GM18907 (cell line): ENCODE measurements at regions not wholly inside any gene's neighbourhood (a gene's known extent, or its start where the extent isn't known, plus 50 kb on each side); places are given as distances from the start of the nearest gene placed in this dataset.
"Not testable (repeated sequence)": the region's sequence is repeated elsewhere in the genome, so short reads cannot be mapped to it uniquely, and the experiment has no call there.

Experiments used
- ATAC-seq: cut with Tn5 transposase; IDR thresholded peaks from one replicate; pipeline ENCODE4 v1.9.1; 2021; ENCODE audit warnings: mild to moderate bottlenecking, moderate library complexity; ENCODE audit not compliant: unreplicated experiment

DNA sequence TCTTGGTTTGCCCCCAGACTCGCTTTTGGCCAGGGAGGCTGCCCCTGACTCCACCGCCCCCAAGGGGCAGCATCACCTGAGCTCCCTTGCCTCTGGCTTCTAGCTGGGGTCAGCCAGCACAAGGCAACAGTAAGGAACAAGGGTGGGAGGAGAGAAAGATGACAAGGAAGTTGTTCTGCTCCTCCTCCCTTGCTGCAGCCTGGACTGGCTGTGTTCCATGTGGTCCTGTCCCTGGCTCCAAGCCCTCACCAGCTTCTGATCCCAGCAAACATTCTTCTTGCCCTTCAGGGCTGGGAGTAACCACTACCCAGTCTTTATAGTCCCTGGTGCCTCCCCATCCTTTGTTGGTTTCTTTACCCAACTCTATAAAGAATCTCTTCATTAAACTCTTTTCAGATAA lies 100.3 kb upstream of the SPIN1 start:
- ATAC-seq, result no peak

DNA sequence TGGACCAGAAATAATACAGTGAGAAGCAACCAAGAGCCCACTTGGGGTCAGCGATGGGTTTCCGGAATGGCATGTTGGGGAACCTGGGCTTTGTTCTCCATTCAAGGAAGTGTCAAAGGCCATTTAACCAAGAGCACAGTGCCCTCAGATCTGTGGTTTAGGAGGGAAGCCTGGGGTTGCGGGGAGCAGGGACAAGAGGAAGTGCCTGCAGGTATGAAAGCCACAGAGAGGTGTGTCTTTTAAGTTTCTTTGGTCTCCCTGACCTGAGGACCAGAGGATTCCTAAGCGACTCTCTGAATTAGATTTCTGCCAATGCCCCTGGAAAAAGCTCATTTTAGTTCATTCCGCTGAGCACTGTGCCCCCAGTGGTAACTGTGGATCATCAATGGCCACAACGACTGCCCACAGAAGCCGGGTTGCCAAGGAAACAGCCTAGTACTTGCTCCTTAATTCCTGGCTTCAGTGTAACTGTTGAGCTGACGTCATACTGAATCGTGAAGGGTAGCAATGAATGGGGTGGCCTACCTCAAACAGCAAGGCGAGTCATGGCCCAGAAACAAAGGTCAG lies 107.3 kb upstream of the SPIN1 start:
- no peak for ATAC-seq

DNA sequence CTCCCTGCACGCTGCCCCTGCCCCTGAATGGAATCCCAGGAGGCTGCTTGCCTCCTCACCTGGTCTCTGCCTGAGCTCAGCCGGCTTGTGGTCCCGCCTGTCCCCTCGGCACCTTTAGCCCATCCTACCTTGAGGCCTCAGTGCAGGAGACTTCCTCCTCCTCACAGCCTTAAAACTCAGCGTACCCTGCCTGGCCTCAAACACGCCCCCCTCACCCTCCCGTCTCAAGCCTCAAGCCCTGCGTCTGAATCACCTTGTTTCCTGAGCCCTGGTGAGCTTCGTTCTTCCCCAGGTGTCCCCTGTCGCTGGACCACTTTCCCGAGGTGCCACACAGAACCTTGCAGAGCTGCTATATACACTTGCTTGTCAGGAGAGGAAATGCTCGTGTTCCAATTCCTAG lies 110.2 kb upstream of the SPIN1 start:
- ATAC-seq, result no peak

DNA sequence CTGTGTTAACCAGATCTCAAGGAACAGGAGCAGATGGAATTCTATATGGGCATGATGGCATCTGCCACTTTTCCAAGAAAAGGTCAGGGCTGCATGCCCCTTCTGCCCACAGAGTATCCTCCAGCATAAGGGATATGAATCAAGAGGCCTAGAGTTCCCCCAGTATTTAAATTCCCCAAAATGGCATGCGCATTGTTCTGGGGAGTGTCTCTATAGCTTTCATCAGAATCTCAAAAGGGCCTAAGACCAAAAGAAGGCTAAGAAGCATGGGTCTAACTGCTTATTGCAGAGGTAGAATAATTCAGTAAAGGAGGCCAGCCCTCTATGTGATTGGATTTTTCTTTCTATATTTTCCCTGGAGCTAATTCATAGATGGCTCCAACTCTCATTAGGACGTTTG lies 114.2 kb upstream of the SPIN1 start:
- no peak for ATAC-seq

DNA sequence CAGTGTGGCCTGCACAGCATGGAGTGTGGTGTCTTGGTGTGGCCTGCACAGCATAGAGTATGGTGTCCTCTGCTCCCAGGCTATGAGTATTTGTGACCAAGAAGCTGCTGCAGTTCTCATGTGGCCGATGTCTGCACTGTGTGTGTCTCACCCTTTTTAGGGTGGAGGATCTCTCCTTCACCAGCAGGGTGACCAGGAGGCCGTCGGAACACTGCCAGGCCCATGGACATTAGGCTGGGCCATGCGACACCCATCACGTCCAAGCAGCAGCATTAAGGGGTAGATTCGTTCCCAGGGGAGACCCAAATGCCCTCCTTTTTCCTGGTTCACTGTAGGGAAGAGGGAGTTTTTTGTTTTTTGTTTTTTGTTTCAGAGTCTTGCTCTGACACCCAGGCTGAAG lies 115.3 kb upstream of the SPIN1 start:
- ATAC-seq, result no peak

DNA sequence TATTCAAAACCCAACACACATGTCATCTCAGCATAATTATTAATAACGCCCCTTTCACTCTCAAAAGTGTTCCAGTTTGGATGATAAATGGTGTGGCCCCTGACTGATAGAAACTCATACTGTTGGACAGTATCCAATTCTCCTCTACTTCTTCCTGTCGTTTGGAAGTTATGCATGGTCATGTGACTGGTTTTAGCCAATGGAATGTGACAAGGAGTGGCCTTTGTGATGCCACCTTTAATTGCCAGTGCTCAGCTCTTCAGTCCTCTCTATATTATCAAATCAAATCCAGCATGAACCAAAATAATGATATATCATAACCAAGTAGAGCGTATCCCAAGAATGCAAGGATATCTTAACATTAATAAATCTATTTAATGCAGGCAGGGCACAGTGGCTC lies 117.8 kb upstream of the SPIN1 start:
- no peak for ATAC-seq

DNA sequence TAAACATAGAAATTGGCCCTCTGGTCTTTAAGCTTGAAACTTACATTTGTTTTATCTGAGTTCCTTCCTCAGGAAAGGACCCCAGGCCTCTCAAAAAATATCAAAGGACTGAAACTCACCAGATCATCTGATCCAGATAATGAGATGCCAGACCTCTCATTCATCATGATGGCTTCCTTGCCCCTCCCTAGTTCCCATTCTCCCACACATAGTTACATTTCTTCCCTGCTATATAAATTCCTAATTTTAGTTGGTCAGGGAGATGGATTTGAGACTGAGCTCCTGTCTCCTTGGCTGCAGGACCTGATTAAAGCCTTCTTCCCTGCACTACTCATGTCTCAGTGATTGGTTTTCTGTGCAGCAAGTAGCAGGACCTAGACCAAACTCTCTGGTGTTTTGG lies 119.4 kb upstream of the SPIN1 start:
- no peak for ATAC-seq

DNA sequence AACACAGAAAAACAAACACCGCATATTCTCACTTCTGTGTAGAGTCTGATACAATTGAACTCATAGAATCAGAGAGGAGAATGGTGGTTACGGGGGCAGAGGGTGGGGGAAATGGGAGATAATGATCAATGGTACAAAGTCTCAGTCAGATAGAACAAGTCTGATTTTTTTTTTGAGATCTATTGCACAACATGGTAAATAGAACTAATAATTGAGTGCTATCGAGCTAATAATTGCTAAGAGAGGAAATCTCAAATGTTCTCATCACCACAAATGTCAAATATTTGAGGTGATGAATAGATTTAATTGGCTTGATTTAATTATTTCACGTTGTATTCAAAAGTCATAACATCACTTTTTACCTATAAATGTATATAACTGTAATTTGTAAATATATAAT lies 121.0 kb upstream of the SPIN1 start:
- ATAC-seq, result no peak

DNA sequence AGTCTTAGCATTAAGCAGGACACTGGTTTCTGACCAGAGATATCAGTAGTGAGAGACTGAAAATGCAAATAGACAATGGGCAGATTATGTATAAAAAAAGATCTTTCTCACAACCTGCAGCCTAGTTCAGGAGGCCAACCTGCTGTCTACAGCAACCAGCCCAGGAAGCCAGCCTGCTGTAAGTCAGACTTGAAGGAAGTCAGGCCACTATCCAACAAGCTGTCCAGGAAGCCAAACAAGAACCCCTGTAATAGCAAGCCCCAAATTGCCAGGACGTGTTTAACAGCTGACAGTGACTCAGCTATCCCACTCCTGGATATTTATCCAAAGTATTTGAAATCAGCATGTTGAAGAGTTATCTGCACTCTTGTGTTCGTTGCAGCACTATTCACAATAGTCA lies 121.8 kb upstream of the SPIN1 start:
- ATAC-seq, result no peak

DNA sequence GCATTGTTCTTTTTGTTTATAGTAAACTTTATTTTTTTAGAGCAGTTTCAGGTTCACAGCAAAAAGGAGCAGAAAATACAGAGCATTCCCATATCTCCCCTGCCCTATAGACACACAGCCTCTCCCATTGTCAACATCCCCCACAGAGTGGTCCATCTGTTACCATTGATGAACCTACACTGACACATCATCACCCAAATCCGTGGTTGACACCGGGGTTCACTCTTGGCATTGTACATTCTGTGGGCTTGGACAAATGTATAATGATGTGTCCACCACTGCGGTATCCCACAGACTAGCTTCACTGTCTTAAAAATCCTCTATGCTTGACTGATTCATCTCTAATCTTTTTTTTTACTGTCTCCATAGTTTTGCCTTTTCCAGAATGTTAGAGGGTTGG lies 120.7 kb upstream of the SPATA31C2 start:
- ATAC-seq, result no peak

DNA sequence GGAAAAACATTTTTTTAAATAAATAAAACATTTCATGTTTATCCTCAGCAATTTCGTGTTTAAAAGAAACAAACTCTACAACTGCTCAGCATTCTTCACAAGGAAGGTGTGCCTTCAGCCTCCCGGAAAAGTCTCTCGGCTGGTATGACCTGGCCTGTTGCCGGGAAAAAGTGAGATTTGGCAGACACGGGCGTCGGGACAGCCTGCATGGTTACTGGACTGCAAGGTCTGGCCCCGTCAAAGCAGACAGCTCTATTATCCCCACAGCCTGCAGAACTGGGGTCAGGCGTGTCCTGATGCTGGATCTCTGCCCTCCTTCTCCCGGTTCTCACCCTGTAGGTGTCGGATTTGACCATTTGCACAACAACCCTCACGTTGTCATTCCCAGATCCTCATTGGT lies 120.3 kb upstream of the SPATA31C2 start:
- no peak for ATAC-seq

DNA sequence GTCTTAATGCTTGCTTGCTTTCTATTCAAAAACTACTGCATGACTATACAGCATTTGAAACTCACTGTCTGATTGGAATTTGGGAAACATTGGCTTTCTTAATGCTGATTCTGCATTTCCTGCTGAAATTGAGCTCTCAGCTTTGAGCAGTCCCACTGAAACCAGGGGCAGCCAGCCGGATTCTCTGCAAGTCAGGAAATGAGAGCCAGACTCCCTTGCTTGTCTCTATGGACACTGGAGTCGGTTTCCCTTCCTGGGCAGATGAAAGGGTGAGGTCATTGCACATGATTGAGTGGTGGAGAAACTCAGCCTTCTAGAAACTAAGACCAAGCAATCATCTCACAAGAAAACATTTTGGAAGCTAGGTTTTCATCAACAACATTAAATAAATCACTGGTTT lies 119.7 kb upstream of the SPATA31C2 start:
- no peak for ATAC-seq

DNA sequence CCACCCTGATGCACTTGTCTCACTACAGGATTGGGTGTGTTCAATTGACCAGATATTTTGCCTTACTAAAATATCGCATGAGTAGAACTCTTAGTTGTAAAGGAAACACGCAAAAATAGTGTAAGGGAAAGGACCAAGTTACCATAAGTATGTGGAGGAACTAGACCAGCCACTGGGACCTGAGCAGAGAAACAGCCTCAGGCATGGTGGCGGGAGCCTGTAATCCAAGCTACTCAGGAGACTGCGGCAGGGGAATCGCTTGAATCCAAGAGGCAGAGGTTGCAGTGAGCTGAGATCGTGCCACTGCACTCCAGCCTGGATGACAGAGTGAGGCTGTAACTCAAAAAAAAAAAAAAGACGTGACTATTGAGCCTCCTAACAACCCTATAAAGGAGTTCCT lies 117.9 kb upstream of the SPATA31C2 start:
- no peak for ATAC-seq

DNA sequence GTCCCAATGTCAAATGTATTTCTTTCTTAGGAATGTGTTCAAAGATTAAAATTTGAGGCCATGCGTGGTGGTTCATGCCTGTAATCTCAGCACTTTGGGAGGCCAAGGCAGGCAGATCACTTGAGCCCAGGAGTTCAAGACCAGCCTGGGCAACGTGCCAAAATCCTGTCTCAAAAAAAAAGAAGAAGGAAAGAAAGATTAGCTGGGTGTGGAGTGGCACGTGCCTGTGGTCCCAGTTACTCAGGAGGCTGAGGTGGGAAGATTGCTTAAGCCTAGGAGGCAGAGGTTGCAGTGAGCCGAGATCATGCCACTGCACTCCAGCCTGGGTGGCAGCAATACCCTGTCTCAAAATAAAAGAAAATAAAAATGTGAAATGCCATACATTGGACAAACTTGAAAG lies 117.5 kb upstream of the SPATA31C2 start:
- ATAC-seq, result not testable (repeated sequence)

DNA sequence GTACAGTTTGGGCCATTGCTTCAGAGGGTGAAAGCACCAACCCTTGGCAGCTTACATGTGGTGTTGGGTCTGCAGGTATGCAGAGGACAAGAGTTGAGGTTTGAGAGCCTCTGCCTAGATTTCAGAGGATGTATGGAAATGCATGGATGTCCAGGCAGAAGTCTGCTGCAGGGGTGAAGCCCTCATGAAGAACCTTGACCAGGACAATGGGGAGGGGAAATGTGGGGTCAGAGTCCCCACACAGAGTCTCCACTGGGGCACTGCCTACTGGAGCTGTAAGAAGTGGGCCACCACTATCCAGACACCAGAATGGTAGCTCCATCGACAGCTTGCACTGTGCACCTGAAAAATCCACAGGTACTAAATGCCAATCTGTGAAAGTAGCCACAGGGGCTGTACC lies 113.6 kb upstream of the SPATA31C2 start:
- ATAC-seq, result no peak

DNA sequence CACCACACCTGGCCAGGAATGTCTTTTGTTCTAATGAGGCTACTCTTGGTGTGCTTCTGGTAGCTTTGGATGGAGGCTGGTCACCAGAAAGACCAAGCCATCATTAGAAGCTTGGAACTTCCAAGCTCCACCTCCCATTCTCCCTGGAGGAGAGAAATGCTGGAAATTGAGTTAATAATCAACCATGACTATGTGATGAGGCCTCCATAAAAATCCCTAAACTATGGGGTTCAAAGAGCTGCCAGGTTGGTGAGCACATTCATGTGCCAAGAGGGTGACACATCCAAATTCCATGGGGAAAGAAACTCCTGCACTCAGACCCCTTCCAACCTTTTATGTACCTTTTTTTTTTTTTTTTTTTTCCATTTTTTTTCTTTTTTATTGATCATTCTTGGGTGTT lies 105.5 kb upstream of the SPATA31C2 start:
- no peak for ATAC-seq

DNA sequence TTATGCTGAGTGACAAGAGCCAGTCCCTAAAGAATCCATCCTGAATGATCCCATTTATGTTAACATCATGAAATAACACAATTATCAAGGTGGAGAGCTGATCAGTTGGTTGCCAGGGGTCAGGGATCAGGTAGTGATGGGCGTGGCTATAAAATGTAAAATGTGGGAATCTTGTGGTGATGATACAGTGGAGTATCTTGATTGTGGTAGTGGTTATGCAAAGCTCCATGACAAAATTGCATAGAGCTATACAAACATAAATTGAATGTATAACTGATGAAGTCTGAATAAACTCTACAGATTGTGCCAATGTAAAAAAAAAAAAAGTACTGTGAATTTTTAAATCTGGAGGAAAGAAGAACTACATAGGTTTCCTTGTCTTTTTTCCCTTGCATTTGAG lies 104.6 kb upstream of the SPATA31C2 start:
- ATAC-seq, result no peak

DNA sequence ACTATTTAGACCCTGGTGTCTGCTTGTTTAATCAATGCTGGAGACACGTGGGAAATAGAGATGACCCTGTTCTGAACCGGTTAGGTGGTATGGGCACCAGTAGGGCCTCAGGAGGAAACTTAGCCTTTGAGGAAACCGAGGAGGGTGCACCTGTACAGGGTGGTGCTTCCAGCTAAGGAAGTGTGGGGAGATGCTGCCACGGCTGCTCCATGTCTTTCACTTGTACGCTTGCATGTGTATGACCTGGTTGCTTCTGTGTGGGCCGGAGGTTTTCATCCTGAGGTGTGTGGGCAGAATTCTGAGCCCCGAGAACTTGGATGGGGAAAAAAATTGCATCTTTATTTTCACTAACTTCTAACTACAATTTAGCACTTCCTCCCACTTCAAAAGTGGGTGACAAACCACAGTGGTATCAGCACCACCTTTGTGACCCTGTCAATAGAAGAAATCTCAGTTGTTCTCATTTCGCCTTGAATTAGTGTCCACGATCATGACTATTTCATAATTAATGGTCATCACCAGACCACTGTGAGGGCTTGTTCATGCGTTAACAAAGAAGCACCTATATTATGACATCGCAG lies 99.8 kb upstream of the SPATA31C2 start:
- no peak for ATAC-seq

DNA sequence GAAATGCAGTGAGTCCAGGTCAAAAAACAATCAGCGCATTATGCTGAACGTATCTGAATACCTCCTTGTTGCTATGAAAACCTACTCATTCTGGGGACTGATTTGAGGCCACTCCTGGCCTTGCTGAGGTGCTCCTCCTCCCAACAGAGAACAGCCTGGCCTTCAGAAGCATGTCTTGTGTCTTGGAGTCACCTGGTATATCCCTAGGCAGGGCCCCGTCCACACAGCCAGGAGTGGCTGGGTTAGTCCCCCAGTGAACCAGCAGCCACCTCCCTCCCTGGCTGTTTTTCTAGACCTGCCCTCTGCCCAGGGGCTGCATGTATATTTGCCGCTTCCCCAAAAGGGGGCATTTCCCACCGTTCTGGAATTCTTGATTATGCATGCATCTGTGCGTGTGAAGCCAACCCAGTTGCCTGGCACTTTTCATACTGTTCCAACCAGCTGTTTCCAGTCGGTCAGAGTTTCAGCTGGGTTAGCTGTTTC lies 99.2 kb upstream of the SPATA31C2 start:
- ATAC-seq, result no peak

DNA sequence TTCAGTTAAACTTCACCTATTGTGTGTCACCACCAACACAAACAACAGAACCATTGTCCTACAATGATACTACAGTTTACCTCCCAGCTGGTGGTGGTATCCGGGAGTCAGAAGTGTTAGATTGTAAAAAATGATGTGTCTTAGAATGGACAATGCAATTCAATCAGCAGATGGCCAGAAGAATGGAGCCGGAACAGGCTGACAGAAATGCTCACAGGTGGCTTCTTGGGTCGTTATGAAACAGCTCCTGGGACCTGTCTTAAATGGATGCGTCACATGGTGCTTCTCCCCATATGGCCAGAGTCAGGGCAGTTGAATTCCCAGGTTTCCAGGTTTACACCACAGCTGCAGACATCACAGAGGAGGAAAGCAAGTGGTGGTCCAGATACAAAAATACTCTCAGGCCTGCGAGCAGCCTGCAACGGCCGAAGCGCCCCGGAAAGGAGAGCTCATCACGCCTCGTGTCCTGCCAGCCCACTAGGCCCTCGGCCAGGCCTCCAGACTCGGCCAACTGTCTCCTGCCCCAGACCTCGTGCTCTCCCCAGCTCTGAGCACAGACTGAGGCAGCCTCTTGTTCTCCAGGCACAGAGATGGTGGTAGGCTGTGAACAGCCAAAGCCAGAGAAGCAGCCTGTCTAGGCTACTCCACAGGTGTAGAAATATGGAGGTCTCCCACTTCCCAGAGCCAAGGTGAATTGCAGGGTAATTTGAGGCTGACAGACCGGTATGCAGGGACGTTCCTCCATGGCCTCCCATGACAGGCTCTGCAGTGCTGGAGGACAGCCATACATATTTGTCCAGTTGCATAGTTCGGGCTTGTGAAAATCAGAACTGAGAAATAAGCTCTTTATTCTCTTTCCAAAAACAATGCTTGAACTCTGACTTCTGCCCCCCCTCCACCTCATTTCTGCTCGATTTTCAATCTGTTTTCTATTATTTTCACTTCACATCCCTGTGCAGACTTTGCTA lies 98.5 kb upstream of the SPATA31C2 start:
- ATAC-seq, result no peak

DNA sequence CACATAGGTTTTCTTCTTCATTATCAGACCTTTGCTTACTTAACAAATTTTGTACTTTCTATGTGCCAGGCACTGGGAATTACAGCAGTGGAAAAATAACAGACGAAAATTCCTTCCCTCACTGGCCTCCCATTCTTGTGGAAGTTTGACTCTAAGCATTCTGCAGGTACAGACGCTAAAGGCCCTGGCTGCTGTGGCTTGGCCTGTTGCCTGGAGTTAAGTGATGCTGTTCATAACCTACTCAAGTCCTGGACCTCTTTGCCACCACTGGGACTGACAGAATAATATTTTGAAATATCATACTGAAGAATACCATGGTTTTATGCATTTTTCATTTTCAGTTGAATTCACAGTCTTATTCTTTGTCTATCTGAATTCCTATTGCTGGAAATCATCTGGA lies 97.3 kb upstream of the SPATA31C2 start:
- ATAC-seq, result no peak

DNA sequence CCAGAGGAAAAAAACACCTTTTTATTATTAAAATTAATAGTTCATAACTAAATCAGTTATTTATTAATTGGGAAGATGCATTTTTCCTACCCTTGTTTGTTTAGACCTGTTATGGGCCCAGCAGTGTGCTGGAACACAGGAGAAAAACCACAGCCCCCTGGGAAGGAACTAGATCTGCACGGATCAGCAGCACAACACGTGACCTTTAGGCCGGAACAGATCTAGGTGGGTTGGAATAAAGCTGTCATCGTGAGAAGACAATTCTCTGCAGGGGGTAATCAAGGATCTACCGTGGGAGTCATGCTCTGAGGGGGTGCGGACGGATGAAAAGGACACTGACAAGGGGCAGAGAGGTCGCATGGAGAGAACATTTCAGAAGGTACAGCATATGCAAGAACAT lies 95.8 kb upstream of the SPATA31C2 start:
- ATAC-seq, result no peak
